SK-N-SH (cell line): ENCODE measurements at regions not wholly inside any gene's neighbourhood (a gene's known extent, or its start where the extent isn't known, plus 50 kb on each side); places are given as distances from the start of the nearest gene placed in this dataset.

Experiments used
- CTCF ChIA-PET: fragments of 300-600, 350-600 bp; formaldehyde crosslinking; extraction: SDS; loops from one replicate; lab custom pipeline; 2021; lab: Yijun Ruan, JAX
- POLR2A ChIA-PET: fragments of 350-600 bp; sonication (Branson Sonifier 250); formaldehyde crosslinking; extraction: SDS; loops from one replicate; lab custom pipeline; 2020; ENCODE audit warnings: antibody characterized with exemption, inconsistent platforms; lab: Yijun Ruan, JAX
- DNase-seq: peaks from one replicate; pipeline ENCODE4 v3.0.0; 2012
- H2AFZ ChIP-seq: fragments of 200-600 bp; sonication (generic); 2 replicates; pipeline ENCODE4 v1.8.1; 2016; ENCODE audit warnings: antibody characterized with exemption, mild to moderate bottlenecking, low read depth
- H3F3A ChIP-seq: fragments of 200-600 bp; sonication (generic); replicated peaks from 2 replicates; pipeline ENCODE3; 2016; ENCODE audit warnings: antibody characterized with exemption, mild to moderate bottlenecking; ENCODE audit not compliant: insufficient read depth
- H3K27ac ChIP-seq, 2 experiments: fragments of 200-500 bp in 1 of 2; fragments of 200-600 bp in 1 of 2; sonication (Bioruptor generic) in 1 of 2; sonication (generic), shearing (Covaris generic) in 1 of 2; 2 replicates each; pipeline versions ENCODE4 v1.5.1 to v1.6.1; 2014 to 2016; ENCODE audit warnings: low read depth in 2 of 2, inconsistent platforms in 1 of 2, low read length in 1 of 2, mild to moderate bottlenecking in 1 of 2, mixed read lengths in 1 of 2
- H3K27me3 ChIP-seq: fragments of 200-600 bp; sonication (generic), shearing (Covaris generic); 2 replicates; pipeline ENCODE4 v1.6.1; 2016; ENCODE audit warnings: mixed run types; ENCODE audit not compliant: insufficient read depth
- H3K36me3 ChIP-seq, 2 experiments: fragments of 200-500 bp in 1 of 2; fragments of 200-600 bp in 1 of 2; sonication (Bioruptor generic) in 1 of 2; sonication (generic) in 1 of 2; replicated peaks in 1 of 2; 2 replicates each; pipeline versions ENCODE3 to v1.5.1; 2014 to 2016; ENCODE audit warnings: low read length in 1 of 2, mild to moderate bottlenecking in 1 of 2; ENCODE audit not compliant: insufficient read depth in 2 of 2, control insufficient read depth in 1 of 2
- H3K4me1 ChIP-seq, 2 experiments: fragments of 200-500 bp in 1 of 2; fragments of 200-600 bp in 1 of 2; sonication (Bioruptor generic) in 1 of 2; sonication (generic), shearing (Covaris generic) in 1 of 2; 2 replicates each; pipeline versions ENCODE4 v1.5.1 to v1.6.1; 2014 to 2016; ENCODE audit warnings: low read depth in 1 of 2, low read length in 1 of 2, mixed run types in 1 of 2; ENCODE audit not compliant: insufficient read depth in 2 of 2, control insufficient read depth in 1 of 2
- H3K4me2 ChIP-seq: fragments of 200-600 bp; sonication (generic), shearing (Covaris generic); 2 replicates; pipeline ENCODE4 v1.6.1; 2017; ENCODE audit warnings: mixed run types
- H3K4me3 ChIP-seq, 2 experiments: fragments of 200-500 bp in 1 of 2; fragments of 200-600 bp in 1 of 2; sonication (Bioruptor generic) in 1 of 2; sonication (generic), shearing (Covaris generic) in 1 of 2; 2 replicates each; pipeline versions ENCODE4 v1.5.1 to v1.8.1; 2014 to 2016; ENCODE audit warnings: low read depth in 2 of 2, inconsistent platforms in 1 of 2, low read length in 1 of 2, mild to moderate bottlenecking in 1 of 2, mixed read lengths in 1 of 2, moderate library complexity in 1 of 2
- H3K79me2 ChIP-seq: fragments of 200-600 bp; sonication (generic); 2 replicates; pipeline ENCODE4 v1.8.1; 2017; ENCODE audit warnings: mild to moderate bottlenecking; ENCODE audit not compliant: insufficient read depth
- H3K9ac ChIP-seq: fragments of 200-600 bp; sonication (generic); 2 replicates; pipeline ENCODE4 v1.6.1; 2017; ENCODE audit warnings: mixed run types
- H3K9me2 ChIP-seq: fragments of 200-600 bp; sonication (generic); 2 replicates; pipeline ENCODE4 v1.6.1; 2017; ENCODE audit warnings: mixed run types
- H3K9me3 ChIP-seq: fragments of 200-600 bp; sonication (generic); 2 replicates; pipeline ENCODE4 v1.6.1; 2017; ENCODE audit warnings: mixed run types, mild to moderate bottlenecking, moderate library complexity
- H4K20me1 ChIP-seq: fragments of 200-600 bp; sonication (generic); 2 replicates; pipeline ENCODE4 v1.6.1; 2017; ENCODE audit warnings: mild to moderate bottlenecking, mixed run types; ENCODE audit not compliant: insufficient read depth
- CHD2 ChIP-seq: fragments of 150-350 bp; IDR thresholded peaks from 2 replicates; pipeline ENCODE4 v1.6.1; 2018; ENCODE audit warnings: low read length; ENCODE audit not compliant: partially characterized antibody
- CTCF ChIP-seq: fragments of 200-600 bp; sonication (generic); IDR thresholded peaks from 2 replicates; pipeline ENCODE4 v1.6.1; 2017; ENCODE audit warnings: antibody characterized with exemption, mild to moderate bottlenecking, moderate library complexity
- EP300 ChIP-seq, 2 experiments: IDR thresholded peaks; 2 replicates each; pipeline versions ENCODE4 v1.4.0 to v1.6.1; 2012; ENCODE audit warnings: borderline replicate concordance in 1 of 2, low read depth in 1 of 2, low read length in 1 of 2
- GATA2 ChIP-seq: sonication (generic); formaldehyde crosslinking; IDR thresholded peaks from 2 replicates; pipeline ENCODE4 v1.5.0; 2020; ENCODE audit warnings: mild to moderate bottlenecking, missing genetic modification reagents
- JUND ChIP-seq: IDR thresholded peaks from 2 replicates; pipeline ENCODE4 v1.4.0; 2012
- PBX3 ChIP-seq: IDR thresholded peaks from 2 replicates; pipeline ENCODE4; 2012
- RAD21 ChIP-seq: IDR thresholded peaks from 2 replicates; pipeline ENCODE4 v1.6.1; 2012; ENCODE audit warnings: mild to moderate bottlenecking, low read length
- REST ChIP-seq: IDR thresholded peaks from 2 replicates; pipeline ENCODE4 v1.6.1; 2012; ENCODE audit warnings: mild to moderate bottlenecking, low read depth, low read length, moderate library complexity
- RFX5 ChIP-seq: IDR thresholded peaks from 2 replicates; pipeline ENCODE4 v1.6.1; 2012; ENCODE audit warnings: mild to moderate bottlenecking, improper control_type of control experiment, low read length
- SMC3 ChIP-seq: IDR thresholded peaks from 2 replicates; pipeline ENCODE4 v1.6.1; 2012; ENCODE audit warnings: low read depth, low read length, improper control_type of control experiment
- WGBS: methylation state at CpG from one replicate; pipeline ENCODE4 v1.1.6; 2017; ENCODE audit warnings: low lambda C conversion rate; 5-methylcytosine and 5-hydroxymethylcytosine counted together
- TF ChIP-seq, protein P1 (sequence below): fragments of 150-350 bp; IDR thresholded peaks from 2 replicates; pipeline ENCODE4 v1.6.1; 2016; ENCODE audit warnings: mild to moderate bottlenecking, low read depth, low read length

DNA sequence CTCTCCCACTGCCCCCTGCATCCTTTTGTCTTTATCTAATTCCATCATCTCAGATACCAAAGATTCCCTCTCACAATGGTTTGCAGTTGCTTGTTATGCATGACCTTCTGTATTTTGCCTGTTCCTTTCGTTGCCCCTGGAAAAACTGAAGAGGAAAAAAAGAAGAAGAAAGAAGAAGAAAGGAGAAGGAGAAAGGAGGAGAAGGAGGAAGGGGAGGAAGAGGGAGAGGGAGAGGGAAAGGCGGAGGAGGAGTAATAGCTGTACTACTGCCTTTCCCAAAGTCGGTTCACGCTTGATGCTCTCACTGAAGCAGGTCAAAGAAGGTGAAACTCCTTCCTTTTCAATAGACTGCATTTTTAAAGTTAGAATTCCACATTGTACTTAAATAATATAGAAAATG, 513.8 kb downstream of the PTPRC start:
- Histone ChIP-seq H3K36me3 (no peaks in the 10 kb centered on the region), H3F3A (no peaks in the 10 kb centered on the region), H3K27ac (no peak overlapping the region), H2AFZ (no peak overlapping the region), H4K20me1 (no peaks in the 10 kb centered on the region), H3K9ac (no peak overlapping the region), H3K4me1 (peaks cover 0 to 7% of the 10 kb centered on the region in 2 experiments; a peak in 2 of 4 replicates), H3K27me3 (no peaks in the 10 kb centered on the region), H3K9me2 (no peaks in the 10 kb centered on the region), H3K79me2 (no peaks in the 10 kb centered on the region), H3K9me3 (no peaks in the 10 kb centered on the region), H3K4me3 (no peak overlapping the region), H3K4me2 (no peak overlapping the region)
- ChIA-PET CTCF (interaction anchor here (0.7 kb wide), 1 partner anchor 13 kb away, joined by 3 read pairs; no protein-coding TSS in a partner anchor), POLR2A (no interaction called here)
- WGBS = 80% methylated on average over 4 of the region's 4 CpGs
- TF ChIP-seq CHD2 (no peak), GATA2 (no peak), RAD21 (no peak), SMC3 (no peak), JUND (no peak), PBX3 (no peak)
- DNase-seq = no peak

- no peaks in the 10 kb centered on the region for H3K27me3 ChIP-seq
- no peak overlapping the region for H3K4me3 ChIP-seq
- no peak overlapping the region for H3K9ac ChIP-seq
- H3K4me1 ChIP-seq = peaks cover 0 to 10% of the 10 kb centered on the region in 2 experiments; a peak in 2 of 4 replicates
- TF ChIP-seq, protein P1, sequence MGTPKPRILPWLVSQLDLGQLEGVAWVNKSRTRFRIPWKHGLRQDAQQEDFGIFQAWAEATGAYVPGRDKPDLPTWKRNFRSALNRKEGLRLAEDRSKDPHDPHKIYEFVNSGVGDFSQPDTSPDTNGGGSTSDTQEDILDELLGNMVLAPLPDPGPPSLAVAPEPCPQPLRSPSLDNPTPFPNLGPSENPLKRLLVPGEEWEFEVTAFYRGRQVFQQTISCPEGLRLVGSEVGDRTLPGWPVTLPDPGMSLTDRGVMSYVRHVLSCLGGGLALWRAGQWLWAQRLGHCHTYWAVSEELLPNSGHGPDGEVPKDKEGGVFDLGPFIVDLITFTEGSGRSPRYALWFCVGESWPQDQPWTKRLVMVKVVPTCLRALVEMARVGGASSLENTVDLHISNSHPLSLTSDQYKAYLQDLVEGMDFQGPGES = no peak
- TF ChIP-seq, all 33 proteins: peak for 0
- H3F3A ChIP-seq = no peaks in the 10 kb centered on the region
- H4K20me1 ChIP-seq = no peaks in the 10 kb centered on the region
- WGBS = 75% methylated on average over 3 of the region's 3 CpGs
- POLR2A ChIA-PET = no interaction called here
- no peak overlapping the region for H2AFZ ChIP-seq
- H3K79me2 ChIP-seq = no peaks in the 10 kb centered on the region
- H3K36me3 ChIP-seq = no peaks in the 10 kb centered on the region
- CTCF ChIA-PET = no interaction called here
- DNase-seq = no peak
- no peak overlapping the region for H3K4me2 ChIP-seq
- H3K9me3 ChIP-seq = no peaks in the 10 kb centered on the region
- no peaks in the 10 kb centered on the region for H3K9me2 ChIP-seq
- H3K27ac ChIP-seq = no peak overlapping the region
Observed at GRCh38 chr1:199155166-199156019, 516.6 kb downstream of the PTPRC start.

DNA sequence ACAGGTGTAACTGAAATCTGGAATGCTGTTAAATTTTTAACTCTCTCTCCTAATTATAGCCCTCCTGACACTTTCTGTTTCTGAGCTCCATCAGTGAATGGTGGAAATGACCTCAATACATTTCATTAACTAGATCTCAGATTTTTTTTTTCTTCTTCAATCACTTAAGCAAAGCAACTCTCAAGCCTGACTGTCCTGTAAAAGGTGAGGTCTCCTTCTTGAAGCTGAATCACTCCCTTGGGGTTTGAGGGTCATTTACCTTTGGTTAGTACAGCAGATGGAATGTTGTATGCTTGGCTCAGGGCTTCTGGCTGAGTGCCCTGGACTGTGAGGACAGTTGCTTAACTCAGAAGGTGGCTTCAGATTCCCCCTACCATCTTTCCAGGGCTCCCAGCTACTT, 518.7 kb downstream of the PTPRC start:
- H4K20me1 ChIP-seq = no peaks in the 10 kb centered on the region
- no peaks in the 10 kb centered on the region for H3F3A ChIP-seq
- peaks cover 0 to 9% of the 10 kb centered on the region in 2 experiments; a peak in 2 of 4 replicates for H3K4me1 ChIP-seq
- no peak for DNase-seq
- no peaks in the 10 kb centered on the region for H3K9me2 ChIP-seq
- no peak overlapping the region for H2AFZ ChIP-seq
- CTCF ChIA-PET = no interaction called here
- H3K9ac ChIP-seq = no peak overlapping the region
- H3K36me3 ChIP-seq = no peaks in the 10 kb centered on the region
- H3K27ac ChIP-seq = no peak overlapping the region
- POLR2A ChIA-PET = no interaction called here
- no peaks in the 10 kb centered on the region for H3K79me2 ChIP-seq
- no peaks in the 10 kb centered on the region for H3K9me3 ChIP-seq
- no peak overlapping the region for H3K4me2 ChIP-seq
- H3K27me3 ChIP-seq = no peaks in the 10 kb centered on the region
- no peak overlapping the region for H3K4me3 ChIP-seq
- TF ChIP-seq CTCF (no peak), PBX3 (no peak), EP300 (IDR thresholded peaks at IDR 0.05; ENCODE audit: borderline replicate concordance in 1 of 2, low read depth in 1 of 2, low read length in 1 of 2) (no peak), RFX5 (no peak), CHD2 (no peak), REST (no peak)
